SU-DHL-6 (cell line): ENCODE measurements at regions not wholly inside any gene's neighbourhood (a gene's known extent, or its start where the extent isn't known, plus 50 kb on each side); places are given as distances from the start of the nearest gene placed in this dataset.

Source experiments
- EZH2phosphoT487 ChIP-seq: fragments of 200-600 bp; sonication (generic), shearing (Covaris generic); conservative IDR thresholded peaks from 2 replicates; pipeline ENCODE4 v1.6.1; 2018; ENCODE audit warnings: mild to moderate bottlenecking, antibody characterized with exemption, low read length, moderate library complexity, mixed read lengths
- TF ChIP-seq, protein P1 (sequence below): fragments of 200-600 bp; sonication (generic); IDR thresholded peaks from one replicate; pipeline ENCODE4 v1.5.1; 2017; ENCODE audit warnings: antibody characterized with exemption, mild to moderate bottlenecking, low read length, moderate library complexity; ENCODE audit not compliant: insufficient read depth, poor library complexity, severe bottlenecking

DNA sequence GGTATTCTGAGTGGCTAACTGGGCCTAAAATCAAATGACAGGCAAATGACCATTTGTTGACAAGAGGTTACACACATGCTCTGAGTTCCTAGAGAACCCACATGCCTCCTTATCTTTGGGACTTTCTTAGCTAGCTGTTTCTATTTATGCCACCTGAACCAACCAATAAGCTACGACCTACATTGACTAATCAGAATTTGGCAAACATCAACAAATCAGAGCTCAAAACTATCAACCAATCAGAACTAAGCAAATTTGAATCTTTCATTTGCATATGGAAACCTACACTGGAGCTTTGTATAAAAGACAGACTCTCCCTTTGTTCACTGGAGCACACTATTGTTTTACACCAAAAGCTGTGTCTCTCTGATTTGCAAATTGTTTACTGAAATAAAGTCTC, 192.0 kb downstream of the CXXC4 start:
- TF ChIP-seq, protein P1, sequence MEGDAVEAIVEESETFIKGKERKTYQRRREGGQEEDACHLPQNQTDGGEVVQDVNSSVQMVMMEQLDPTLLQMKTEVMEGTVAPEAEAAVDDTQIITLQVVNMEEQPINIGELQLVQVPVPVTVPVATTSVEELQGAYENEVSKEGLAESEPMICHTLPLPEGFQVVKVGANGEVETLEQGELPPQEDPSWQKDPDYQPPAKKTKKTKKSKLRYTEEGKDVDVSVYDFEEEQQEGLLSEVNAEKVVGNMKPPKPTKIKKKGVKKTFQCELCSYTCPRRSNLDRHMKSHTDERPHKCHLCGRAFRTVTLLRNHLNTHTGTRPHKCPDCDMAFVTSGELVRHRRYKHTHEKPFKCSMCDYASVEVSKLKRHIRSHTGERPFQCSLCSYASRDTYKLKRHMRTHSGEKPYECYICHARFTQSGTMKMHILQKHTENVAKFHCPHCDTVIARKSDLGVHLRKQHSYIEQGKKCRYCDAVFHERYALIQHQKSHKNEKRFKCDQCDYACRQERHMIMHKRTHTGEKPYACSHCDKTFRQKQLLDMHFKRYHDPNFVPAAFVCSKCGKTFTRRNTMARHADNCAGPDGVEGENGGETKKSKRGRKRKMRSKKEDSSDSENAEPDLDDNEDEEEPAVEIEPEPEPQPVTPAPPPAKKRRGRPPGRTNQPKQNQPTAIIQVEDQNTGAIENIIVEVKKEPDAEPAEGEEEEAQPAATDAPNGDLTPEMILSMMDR = no peak
- TF ChIP-seq EZH2phosphoT487 = no peak
